ENCODE measurements at regions not wholly inside any gene's neighbourhood (a gene's known extent, or its start where the extent isn't known, plus 50 kb on each side); places are given as distances from the start of the nearest gene placed in this dataset.
A peak's percentile ranks its signal among the peaks of the same experiment; 100 is the strongest.

DNA sequence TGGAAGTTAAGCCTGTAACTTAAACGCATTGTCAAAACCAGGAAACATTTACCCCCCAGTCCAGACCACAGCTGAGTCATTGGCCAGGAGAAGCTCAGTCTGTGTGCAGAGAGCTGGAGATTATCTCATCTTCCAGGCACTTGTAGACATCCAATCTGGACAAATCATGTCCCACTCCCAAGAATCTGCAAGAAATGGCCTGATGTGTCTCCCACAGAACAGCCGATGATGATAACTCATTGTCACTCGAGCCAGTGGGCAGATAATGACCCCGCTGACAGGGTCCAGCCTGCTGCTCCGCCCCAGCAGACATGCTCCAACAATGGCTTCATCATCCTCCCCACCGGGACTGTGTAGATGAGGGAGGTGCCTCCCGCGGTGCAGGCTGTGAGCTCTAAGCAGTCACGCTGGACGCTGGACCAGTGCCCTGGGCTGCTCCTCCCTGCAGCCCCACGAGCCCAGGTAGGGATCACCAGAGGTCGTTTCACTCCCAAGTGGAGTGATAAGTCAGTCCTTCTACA, 322.5 kb downstream of the C16orf95 start:
- DNase-seq (ENCODE audit: low read depth), result peak; percentile 92

DNA sequence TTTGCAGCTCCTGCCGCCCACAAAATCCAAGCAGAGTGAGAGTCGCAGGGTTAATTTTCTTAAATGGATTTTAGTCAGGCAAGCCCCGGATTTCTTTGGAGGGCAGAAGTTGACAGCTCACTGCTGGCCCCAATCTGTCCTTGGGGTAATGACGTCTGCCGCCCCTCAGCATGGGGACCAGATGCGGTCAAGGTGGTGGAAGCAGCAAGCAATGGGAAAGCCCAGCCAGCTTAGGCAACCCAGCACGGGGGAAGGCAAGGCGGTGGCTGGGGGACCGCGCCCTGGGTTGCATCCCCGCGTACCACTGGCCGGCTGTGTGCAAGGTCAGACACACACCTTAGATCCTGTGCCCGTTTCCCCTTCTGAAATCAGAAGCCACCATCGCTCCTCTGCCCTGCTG, 321.7 kb downstream of the C16orf95 start:
- no peak for DNase-seq (ENCODE audit: low read depth)

DNA sequence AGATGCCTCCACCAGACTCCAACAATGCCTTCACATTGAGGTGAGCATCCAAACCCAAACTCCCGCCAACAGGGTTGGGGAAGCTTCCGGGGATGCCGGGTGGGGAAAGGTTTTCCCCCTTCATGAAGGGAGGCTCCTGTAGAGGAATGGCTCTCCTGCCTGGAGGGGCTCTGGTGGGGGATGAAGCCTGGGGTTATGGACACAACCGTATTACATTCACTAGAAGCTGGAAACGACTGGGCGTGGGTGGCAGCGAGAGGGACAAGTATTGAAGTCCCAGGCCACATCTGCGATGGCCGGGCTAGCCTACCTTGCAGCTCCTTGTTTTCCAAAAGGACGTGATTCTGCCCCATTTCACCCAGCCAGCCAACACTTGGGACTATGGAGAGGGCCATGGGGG, 321.1 kb downstream of the C16orf95 start:
- no peak for DNase-seq (ENCODE audit: low read depth)

GRCh38 chr16:86997058-86997457, 320.1 kb downstream of the C16orf95 start:
- DNase-seq (ENCODE audit: low read depth), result no peak

GRCh38 chr16:86998196-86999001, 318.8 kb downstream of the C16orf95 start:
- no peak for DNase-seq (ENCODE audit: low read depth)

DNA sequence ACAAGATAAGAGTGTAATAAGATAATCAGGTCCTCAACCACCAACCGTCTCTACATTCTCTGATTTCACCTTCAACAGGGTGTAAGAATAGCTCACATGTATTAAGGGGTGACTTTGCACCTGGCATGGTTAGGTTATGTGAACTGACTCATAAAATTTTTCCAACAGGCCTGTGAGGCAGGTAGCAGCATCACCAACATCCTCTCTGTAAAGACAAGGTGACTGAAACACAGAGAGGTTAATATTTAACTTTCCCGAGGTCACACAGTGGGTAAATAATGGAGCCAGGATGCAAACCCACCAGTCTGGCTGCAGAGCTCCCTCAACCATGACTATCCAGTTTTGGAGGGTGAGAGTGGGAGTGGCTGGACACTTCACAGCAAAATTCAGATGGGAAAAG, 317.2 kb downstream of the C16orf95 start:
- DNase-seq (ENCODE audit: low read depth), result no peak

DNA sequence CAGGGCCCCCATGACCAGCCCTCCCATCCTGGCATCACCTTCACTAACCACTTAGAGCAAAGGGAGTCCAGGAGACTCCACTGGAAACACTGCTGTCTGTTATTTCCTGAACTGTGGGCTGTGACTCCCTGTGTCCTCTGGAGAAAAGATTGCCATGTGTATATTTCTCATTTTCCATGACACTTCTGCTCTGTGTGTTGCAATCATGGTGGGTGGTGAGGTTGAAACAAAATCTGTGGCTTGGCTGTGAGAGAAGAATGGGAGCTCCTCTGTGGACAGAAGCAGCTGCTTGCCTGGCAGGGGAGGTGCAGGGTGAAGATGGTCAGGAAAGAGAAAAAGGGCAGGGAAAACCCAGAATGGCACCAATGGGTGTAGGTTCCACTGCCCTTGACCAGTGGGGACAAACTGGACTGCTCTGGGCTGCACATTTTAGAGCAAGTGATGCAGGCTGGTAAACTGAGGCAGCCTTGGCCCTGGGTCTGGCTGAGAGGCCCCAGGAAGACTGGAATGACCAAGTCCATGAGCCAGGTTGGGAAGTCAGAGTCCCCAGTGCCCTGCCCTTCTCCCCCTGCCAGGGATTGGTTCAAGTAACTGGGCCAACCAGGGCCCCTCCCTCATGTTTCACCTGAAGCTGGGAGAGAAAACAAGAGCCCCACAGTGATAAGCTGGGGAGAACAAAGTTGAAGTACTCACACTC, 314.3 kb downstream of the C16orf95 start:
- DNase-seq (ENCODE audit: low read depth), result peak; percentile 22

DNA sequence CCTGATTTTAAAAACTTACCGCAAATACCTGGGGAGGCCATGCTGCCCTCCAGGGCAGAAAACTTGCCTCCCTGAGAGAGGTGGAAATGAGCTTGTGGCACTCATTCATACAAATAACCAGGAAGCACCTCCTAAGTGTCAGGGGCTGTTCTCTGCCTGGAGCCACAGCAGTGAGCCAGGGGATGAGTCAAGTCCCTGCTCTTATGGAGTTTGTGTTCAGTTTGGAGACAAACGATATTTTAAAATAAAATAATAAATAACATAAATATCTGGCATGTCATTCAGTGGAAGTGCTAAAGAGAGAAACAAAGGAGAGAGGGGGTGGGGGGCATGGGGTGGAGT, 313.8 kb downstream of the C16orf95 start:
- peak; percentile 52 for DNase-seq (ENCODE audit: low read depth)

DNA sequence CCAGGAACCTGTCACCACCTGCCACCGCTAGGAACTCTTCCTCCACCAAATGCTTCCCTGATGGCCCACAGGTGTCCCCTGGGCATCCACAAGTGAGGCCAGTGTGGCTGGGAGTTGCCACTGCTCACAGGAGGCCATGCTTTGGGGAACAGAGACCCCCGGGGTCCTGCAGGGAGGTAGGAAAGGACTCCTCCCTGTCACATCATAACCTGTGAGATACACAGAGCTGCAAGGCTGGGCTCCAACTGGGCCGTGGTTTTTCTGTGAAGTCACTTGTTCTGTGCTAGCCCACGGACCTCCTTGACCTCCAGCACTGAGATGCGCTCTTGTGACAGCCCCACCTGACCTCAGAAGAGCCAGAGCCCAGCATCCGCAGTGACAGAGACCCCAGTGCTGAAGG, 311.2 kb downstream of the C16orf95 start:
- no peak for DNase-seq (ENCODE audit: low read depth)

DNA sequence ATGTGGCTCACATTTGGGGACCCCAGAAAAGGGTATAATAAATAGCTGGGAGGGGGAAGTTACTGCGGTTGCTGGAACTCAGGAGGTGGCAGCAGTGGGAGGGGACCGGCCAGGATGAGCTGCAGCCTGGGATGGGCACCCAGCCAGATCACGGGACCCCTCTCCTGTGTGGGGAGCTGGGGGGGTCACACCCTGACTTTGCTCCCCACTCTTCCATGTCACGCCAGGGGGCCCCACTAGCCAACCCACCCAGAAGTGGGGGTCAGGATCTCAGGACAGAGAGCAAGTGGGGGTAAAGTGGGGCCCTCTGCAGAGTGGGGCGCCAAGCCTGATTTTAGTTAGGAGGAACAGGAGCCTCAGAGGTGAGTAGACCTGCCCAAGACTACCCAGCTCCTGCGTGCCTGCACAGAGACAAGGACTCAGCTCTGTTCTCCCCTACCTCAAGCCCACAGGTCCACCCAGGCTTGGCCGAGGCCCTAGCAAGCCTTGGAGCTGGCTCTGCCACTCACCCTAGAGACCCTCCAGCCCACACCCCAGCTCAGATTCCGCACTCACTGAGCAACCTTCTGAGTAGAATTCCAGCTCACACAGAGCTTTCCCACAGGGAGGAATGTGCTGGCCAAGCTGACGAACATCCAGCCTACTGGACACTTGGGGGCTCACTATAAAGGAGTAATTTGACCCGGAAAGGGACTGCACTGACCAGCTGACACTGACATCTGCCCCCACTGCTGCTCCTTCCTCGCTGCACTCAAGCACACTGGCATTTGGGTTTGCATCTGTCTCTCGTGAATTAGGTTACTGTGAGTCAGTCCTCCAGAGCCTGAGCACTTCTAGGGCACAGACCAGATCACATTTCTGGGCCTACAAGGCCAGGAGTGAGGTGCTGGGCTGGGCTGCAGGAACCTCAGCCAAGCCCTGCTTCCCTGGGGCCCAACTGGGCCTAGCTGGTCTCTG, 310.1 kb downstream of the C16orf95 start:
- DNase-seq (ENCODE audit: low read depth), result peak; percentile 31

- no peak for DNase-seq (ENCODE audit: low read depth)
Observed at GRCh38 chr16:87007907-87008306, 309.3 kb downstream of the C16orf95 start.

GRCh38 chr16:87008664-87009063, 308.5 kb downstream of the C16orf95 start:
- DNase-seq (ENCODE audit: low read depth), result no peak

GRCh38 chr16:87012954-87013938, 303.9 kb downstream of the C16orf95 start:
- no peak for DNase-seq (ENCODE audit: low read depth)

GRCh38 chr16:87014112-87014511, 303.1 kb downstream of the C16orf95 start:
- DNase-seq (ENCODE audit: low read depth), result no peak

DNA sequence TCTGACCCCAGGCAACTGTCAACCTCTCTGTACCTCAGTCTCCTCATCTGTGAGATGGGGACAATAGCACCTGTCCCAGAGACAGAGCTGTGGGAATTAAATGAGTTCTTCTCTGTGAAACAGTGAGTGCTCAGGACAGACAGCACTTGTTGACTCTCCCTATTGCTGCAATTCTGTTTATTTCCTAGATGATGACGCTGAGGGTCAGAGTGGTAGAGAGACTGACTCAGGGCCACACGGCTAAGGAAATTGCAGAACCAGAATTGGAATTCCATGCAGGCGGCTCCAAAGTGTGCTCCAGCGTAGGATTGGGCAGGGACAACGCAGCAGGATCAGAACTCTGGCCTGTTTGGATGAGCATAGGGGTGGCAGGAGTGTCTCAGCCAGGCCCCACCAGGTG, 302.2 kb downstream of the C16orf95 start:
- no peak for DNase-seq (ENCODE audit: low read depth)

DNA sequence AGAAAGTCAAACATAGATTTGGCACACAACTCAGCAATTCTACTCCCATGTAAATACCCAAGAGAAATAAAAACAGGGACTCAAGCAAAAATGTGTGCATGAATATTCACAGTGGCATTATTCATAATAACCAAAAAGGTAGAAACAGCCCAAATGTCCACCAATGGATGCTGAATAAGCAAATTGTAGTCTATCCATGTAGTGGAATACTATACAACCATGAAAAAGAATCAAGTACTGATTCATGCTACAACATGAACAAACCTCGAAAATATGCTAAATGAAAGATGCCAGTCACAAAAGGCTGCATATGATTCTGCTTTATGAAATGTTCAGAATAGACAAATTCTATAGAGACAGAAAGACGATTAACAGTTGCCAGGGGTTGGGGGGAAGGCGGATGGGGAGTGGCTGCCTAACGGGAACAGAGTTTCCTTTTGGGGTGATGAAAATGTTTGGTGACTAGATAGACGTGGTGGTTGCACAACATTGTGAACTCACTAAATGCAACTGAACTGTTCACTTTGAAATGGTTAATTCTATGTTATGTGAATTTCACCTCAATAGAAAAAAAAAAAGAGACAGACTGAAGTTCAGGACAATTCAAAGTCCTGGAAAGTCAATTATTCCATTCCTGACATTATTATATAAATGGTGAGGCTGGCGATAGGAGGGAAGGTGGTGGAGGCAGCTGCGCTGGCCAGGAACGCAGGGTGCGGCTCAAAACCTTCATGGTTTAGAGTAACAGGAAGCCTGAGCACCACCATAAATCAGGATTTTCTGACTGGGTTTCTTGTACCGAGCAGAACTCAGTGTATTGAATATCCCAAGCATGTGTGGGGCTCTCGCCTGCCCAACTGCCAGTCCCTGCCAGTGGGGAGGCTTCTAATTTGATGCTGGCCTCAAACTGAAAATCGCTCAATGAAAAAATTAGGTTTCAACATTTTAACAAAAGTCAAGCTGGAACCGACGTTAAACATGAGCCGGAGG, 300.9 kb downstream of the C16orf95 start:
- DNase-seq (ENCODE audit: low read depth), result no peak

- DNase-seq (ENCODE audit: low read depth), result peak; percentile 98
Observed at GRCh38 chr16:87017371-87018012, 299.7 kb downstream of the C16orf95 start.

- no peak for DNase-seq (ENCODE audit: low read depth)
Observed at GRCh38 chr16:87025676-87026075, 291.5 kb downstream of the C16orf95 start.

DNA sequence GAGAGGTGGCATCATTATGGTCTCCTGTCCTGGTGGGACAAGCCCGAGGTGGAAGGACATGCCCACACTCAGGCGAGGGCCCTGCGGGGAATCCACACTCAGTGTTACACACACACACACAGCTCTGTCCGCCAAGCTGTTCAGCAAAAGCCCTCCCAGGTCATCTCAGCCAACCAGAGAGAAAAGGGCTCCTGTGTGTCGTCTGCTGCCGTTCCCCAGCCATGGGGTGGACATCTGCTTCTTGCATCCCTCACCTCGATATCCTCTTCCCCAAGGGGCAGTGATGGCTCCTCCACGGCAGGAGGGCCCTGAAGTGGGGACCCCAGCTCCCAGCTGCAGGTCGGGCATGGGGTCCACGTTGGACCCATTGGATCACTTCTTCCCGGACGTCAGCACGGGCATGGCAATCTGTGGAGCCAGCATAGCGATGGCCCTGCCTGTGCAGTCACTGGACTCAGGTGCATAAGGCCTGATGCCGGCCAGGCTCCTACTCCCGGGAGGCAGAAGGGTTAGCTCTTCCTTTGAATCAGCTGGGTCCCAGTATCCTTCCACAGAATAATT, 290.1 kb downstream of the C16orf95 start:
- no peak for DNase-seq (ENCODE audit: low read depth)

Data from M059J (cell line).